ENCODE measurements at regions not wholly inside any gene's neighbourhood (a gene's known extent, or its start where the extent isn't known, plus 50 kb on each side); places are given as distances from the start of the nearest gene placed in this dataset.

GRCh38 chr1:58888833-58889232 lies 105.0 kb upstream of the JUN start:
- Histone ChIP-seq H3K4me2 (ENCODE audit: low read depth, low read length, poor library complexity, severe bottlenecking) (no peak overlapping the region), H3K36me3 (ENCODE audit: insufficient read depth, low read length) (no peaks in the 10 kb centered on the region), H3F3A (ENCODE audit: low read depth) (no peaks in the 10 kb centered on the region), H3K9me3 (ENCODE audit: insufficient read depth, low read depth, low read length) (no peaks in the 10 kb centered on the region), H4K20me1 (ENCODE audit: insufficient read depth, low read length, poor library complexity, severe bottlenecking) (no peaks in the 10 kb centered on the region), H3K4me1 (ENCODE audit: insufficient read depth, low read length, poor library complexity, severe bottlenecking) (peaks cover 27% of the 10 kb centered on the region), H3K27me3 (ENCODE audit: insufficient read depth, low read length, poor library complexity, severe bottlenecking) (no peaks in the 10 kb centered on the region), H3K4me3 (ENCODE audit: low read length, poor library complexity, severe bottlenecking) (no peak overlapping the region), H2AFZ (ENCODE audit: low read length) (no peak overlapping the region), H3K9ac (ENCODE audit: low read depth, low read length, poor library complexity, severe bottlenecking) (no peak overlapping the region), H3K79me2 (ENCODE audit: insufficient read depth, low read length) (no peaks in the 10 kb centered on the region), H3K9me2 (replicated peaks; ENCODE audit: low read depth, low read length) (no peaks in the 10 kb centered on the region)
- TF ChIP-seq, protein P1, sequence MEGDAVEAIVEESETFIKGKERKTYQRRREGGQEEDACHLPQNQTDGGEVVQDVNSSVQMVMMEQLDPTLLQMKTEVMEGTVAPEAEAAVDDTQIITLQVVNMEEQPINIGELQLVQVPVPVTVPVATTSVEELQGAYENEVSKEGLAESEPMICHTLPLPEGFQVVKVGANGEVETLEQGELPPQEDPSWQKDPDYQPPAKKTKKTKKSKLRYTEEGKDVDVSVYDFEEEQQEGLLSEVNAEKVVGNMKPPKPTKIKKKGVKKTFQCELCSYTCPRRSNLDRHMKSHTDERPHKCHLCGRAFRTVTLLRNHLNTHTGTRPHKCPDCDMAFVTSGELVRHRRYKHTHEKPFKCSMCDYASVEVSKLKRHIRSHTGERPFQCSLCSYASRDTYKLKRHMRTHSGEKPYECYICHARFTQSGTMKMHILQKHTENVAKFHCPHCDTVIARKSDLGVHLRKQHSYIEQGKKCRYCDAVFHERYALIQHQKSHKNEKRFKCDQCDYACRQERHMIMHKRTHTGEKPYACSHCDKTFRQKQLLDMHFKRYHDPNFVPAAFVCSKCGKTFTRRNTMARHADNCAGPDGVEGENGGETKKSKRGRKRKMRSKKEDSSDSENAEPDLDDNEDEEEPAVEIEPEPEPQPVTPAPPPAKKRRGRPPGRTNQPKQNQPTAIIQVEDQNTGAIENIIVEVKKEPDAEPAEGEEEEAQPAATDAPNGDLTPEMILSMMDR (conservative IDR thresholded peaks at IDR 0.05; ENCODE audit: low read length), result no peak
- TF ChIP-seq EZH2phosphoT487 (IDR thresholded peaks at IDR 0.05; ENCODE audit: borderline replicate concordance), result no peak

DNA sequence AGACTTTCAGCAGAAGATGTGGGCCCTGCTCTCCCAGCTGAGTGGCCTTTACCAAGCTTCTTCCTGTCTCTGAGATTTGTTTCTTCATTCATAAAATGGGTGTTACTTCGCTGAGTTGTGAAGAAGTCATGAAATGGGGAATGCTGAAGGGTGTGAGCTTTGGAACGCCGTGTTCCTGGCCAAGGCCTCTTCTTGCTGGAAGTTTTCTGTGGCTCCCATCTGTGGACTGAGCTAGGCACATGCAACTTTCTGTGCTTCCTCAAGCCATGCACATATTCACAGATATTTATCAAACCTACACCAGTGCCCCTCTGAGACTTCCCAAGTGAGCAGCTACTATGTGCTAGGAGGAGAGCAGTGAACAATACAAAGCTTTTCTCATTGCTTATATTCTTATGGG lies 106.3 kb upstream of the JUN start:
- H3K4me3 ChIP-seq (ENCODE audit: low read length, poor library complexity, severe bottlenecking), result no peak overlapping the region
- H3K9ac ChIP-seq (ENCODE audit: low read depth, low read length, poor library complexity, severe bottlenecking), result no peak overlapping the region
- no peaks in the 10 kb centered on the region for H3F3A ChIP-seq (ENCODE audit: low read depth)
- no peaks in the 10 kb centered on the region for H3K79me2 ChIP-seq (ENCODE audit: insufficient read depth, low read length)
- H3K27me3 ChIP-seq (ENCODE audit: insufficient read depth, low read length, poor library complexity, severe bottlenecking), result no peaks in the 10 kb centered on the region
- no peak for TF ChIP-seq EZH2phosphoT487 (IDR thresholded peaks at IDR 0.05; ENCODE audit: borderline replicate concordance)
- TF ChIP-seq, protein P1 (conservative IDR thresholded peaks at IDR 0.05; ENCODE audit: low read length), result no peak
- H3K9me3 ChIP-seq (ENCODE audit: insufficient read depth, low read depth, low read length), result no peaks in the 10 kb centered on the region
- no peak overlapping the region for H2AFZ ChIP-seq (ENCODE audit: low read length)
- no peaks in the 10 kb centered on the region for H3K9me2 ChIP-seq (replicated peaks; ENCODE audit: low read depth, low read length)
- no peaks in the 10 kb centered on the region for H4K20me1 ChIP-seq (ENCODE audit: insufficient read depth, low read length, poor library complexity, severe bottlenecking)
- no peaks in the 10 kb centered on the region for H3K36me3 ChIP-seq (ENCODE audit: insufficient read depth, low read length)
- H3K4me1 ChIP-seq (ENCODE audit: insufficient read depth, low read length, poor library complexity, severe bottlenecking), result peaks cover 20% of the 10 kb centered on the region
- no peak overlapping the region for H3K4me2 ChIP-seq (ENCODE audit: low read depth, low read length, poor library complexity, severe bottlenecking)

GRCh38 chr1:58890609-58891008 lies 106.8 kb upstream of the JUN start:
- Histone ChIP-seq H3K9ac (ENCODE audit: low read depth, low read length, poor library complexity, severe bottlenecking) (no peak overlapping the region), H3K4me1 (ENCODE audit: insufficient read depth, low read length, poor library complexity, severe bottlenecking) (peaks cover 20% of the 10 kb centered on the region), H3K9me3 (ENCODE audit: insufficient read depth, low read depth, low read length) (no peaks in the 10 kb centered on the region), H3F3A (ENCODE audit: low read depth) (no peaks in the 10 kb centered on the region; the same call in 1 of the 2 replicates), H3K4me3 (ENCODE audit: low read length, poor library complexity, severe bottlenecking) (no peak overlapping the region), H3K79me2 (ENCODE audit: insufficient read depth, low read length) (no peaks in the 10 kb centered on the region), H3K9me2 (replicated peaks; ENCODE audit: low read depth, low read length) (no peaks in the 10 kb centered on the region), H3K36me3 (ENCODE audit: insufficient read depth, low read length) (no peaks in the 10 kb centered on the region), H4K20me1 (ENCODE audit: insufficient read depth, low read length, poor library complexity, severe bottlenecking) (no peaks in the 10 kb centered on the region), H3K27me3 (ENCODE audit: insufficient read depth, low read length, poor library complexity, severe bottlenecking) (no peaks in the 10 kb centered on the region), H3K4me2 (ENCODE audit: low read depth, low read length, poor library complexity, severe bottlenecking) (no peak overlapping the region), H2AFZ (ENCODE audit: low read length) (no peak overlapping the region)
- no peak for TF ChIP-seq EZH2phosphoT487 (IDR thresholded peaks at IDR 0.05; ENCODE audit: borderline replicate concordance)
- TF ChIP-seq, protein P1 (conservative IDR thresholded peaks at IDR 0.05; ENCODE audit: low read length), result no peak

Data from Loucy (cell line).